Nephron (organoid): ENCODE measurements at regions not wholly inside any gene's neighbourhood (a gene's known extent, or its start where the extent isn't known, plus 50 kb on each side); places are given as distances from the start of the nearest gene placed in this dataset.

Source experiments
- H3K27ac Mint-ChIP-seq, 3 experiments: 2 replicates each; pipeline ENCODE4 v1.8.0; 2020; ENCODE audit warnings: mixed read lengths in 3 of 3, mild to moderate bottlenecking in 2 of 3, moderate library complexity in 1 of 3
- H3K27me3 Mint-ChIP-seq: 2 replicates; pipeline ENCODE4 v1.8.0; 2021; ENCODE audit warnings: low read depth, mild to moderate bottlenecking, moderate library complexity, mixed read lengths
- H3K36me3 Mint-ChIP-seq: 2 replicates; pipeline ENCODE4 v1.8.0; 2020; ENCODE audit warnings: low read depth, mixed read lengths
- H3K4me1 Mint-ChIP-seq: 2 replicates; pipeline ENCODE4 v1.8.0; 2020; ENCODE audit warnings: mixed read lengths
- H3K4me3 Mint-ChIP-seq, 3 experiments: 2 replicates each; pipeline ENCODE4 v1.8.0; 2020; ENCODE audit warnings: mild to moderate bottlenecking in 3 of 3, mixed read lengths in 3 of 3, moderate library complexity in 2 of 3
- H3K9me3 Mint-ChIP-seq: 2 replicates; pipeline ENCODE4 v1.8.0; 2020; ENCODE audit warnings: mixed read lengths
- TF ChIP-seq, protein P1 (sequence below), 3 experiments: fragments of 200-600 bp; sonication (generic); IDR thresholded peaks; one replicate each; pipeline ENCODE4 v1.5.0; 2021; ENCODE audit warnings: antibody characterized with exemption in 3 of 3; ENCODE audit not compliant: unreplicated experiment in 3 of 3

- Mint-ChIP-seq H3K27me3 (peaks cover 13% of the 10 kb centered on the region), H3K4me3 (no peak overlapping the region), H3K36me3 (no peaks in the 10 kb centered on the region), H3K4me1 (peaks cover 3% of the 10 kb centered on the region), H3K9me3 (no peaks in the 10 kb centered on the region), H3K27ac (no peak overlapping the region)
- TF ChIP-seq, protein P1, sequence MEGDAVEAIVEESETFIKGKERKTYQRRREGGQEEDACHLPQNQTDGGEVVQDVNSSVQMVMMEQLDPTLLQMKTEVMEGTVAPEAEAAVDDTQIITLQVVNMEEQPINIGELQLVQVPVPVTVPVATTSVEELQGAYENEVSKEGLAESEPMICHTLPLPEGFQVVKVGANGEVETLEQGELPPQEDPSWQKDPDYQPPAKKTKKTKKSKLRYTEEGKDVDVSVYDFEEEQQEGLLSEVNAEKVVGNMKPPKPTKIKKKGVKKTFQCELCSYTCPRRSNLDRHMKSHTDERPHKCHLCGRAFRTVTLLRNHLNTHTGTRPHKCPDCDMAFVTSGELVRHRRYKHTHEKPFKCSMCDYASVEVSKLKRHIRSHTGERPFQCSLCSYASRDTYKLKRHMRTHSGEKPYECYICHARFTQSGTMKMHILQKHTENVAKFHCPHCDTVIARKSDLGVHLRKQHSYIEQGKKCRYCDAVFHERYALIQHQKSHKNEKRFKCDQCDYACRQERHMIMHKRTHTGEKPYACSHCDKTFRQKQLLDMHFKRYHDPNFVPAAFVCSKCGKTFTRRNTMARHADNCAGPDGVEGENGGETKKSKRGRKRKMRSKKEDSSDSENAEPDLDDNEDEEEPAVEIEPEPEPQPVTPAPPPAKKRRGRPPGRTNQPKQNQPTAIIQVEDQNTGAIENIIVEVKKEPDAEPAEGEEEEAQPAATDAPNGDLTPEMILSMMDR (IDR thresholded peaks at IDR 0.05; ENCODE audit: unreplicated experiment in 3 of 3), result no peak
Measured at GRCh38 chr15:29433507-29434248, 164.1 kb upstream of the NSMCE3 start.

- H3K9me3 Mint-ChIP-seq, result no peaks in the 10 kb centered on the region
- H3K27ac Mint-ChIP-seq, result no peak overlapping the region
- H3K4me1 Mint-ChIP-seq, result no peaks in the 10 kb centered on the region
- H3K36me3 Mint-ChIP-seq, result no peaks in the 10 kb centered on the region
- no peak overlapping the region for H3K4me3 Mint-ChIP-seq
- H3K27me3 Mint-ChIP-seq, result peaks cover 13% of the 10 kb centered on the region
- TF ChIP-seq, protein P1 (IDR thresholded peaks at IDR 0.05; ENCODE audit: unreplicated experiment in 3 of 3), result no peak
Measured at GRCh38 chr15:29433050-29433318, 163.4 kb upstream of the NSMCE3 start.

DNA sequence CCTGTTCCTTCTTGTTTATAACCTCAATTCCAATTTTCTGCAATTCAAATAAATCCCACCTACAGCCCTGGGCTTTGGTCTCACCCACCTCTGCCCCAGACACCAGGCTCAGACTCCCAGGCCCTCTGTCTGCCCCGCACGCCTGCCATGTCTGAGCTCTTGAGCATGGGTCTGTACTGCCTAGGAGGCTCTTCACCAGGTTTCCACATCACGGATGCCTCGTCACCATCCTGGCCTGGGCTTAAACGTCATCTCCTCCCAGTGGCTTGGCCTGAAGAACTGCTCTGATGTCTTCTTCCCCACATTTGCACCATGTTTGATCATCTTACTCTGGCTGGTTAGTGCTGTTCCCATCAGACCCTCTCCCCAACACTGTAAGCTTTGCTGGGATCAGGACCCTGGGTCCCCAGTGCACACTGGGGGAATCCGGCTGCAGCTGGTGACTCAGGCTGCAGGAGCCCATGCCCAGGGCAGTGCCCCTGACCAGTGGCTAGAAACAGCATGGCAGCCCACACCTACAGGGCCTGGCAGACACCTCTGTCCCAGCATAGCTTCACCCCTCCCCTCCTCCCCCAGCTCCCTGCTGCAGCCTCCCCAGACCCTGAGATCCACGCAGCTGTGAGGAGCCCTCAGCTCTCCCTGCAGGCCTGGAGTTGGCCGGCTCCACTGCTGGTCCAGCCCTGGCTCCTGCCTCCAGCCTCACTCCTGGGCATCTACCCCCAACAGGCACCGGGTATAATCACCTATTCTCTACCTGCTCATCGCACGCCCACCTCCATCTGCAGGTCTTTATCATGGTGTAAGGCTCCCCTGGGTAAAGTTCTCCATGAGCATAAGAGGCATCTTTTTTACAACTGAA is 162.8 kb upstream of the NSMCE3 start:
- Mint-ChIP-seq H3K4me3 (no peak overlapping the region), H3K36me3 (no peaks in the 10 kb centered on the region), H3K27me3 (peaks cover 13% of the 10 kb centered on the region), H3K27ac (no peak overlapping the region), H3K9me3 (no peaks in the 10 kb centered on the region), H3K4me1 (no peaks in the 10 kb centered on the region)
- TF ChIP-seq, protein P1 (IDR thresholded peaks at IDR 0.05; ENCODE audit: unreplicated experiment in 3 of 3), result no peak

DNA sequence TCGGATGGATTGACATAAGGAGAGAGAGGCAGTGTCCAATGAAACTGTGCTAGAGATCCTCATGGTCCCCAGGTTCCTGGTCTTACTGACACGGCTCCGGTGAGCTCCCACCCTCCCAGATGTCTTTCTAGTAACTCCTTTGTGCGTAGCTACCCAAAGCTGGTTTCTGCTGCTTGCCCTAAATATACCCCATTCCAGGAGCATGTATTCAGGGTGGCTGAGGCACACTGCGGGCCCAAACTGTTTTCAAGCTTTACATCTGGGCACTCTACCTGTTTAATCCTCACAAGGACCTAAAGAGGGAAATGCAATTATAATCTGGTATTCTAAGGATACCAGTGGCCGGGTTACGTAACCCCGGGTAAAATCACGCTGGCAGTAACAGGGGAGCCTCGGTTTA is 161.2 kb upstream of the NSMCE3 start:
- Mint-ChIP-seq H3K27ac (no peak overlapping the region), H3K36me3 (no peaks in the 10 kb centered on the region), H3K9me3 (no peaks in the 10 kb centered on the region), H3K4me1 (no peaks in the 10 kb centered on the region), H3K27me3 (peaks cover 13% of the 10 kb centered on the region), H3K4me3 (no peak overlapping the region)
- TF ChIP-seq, protein P1 (IDR thresholded peaks at IDR 0.05; ENCODE audit: unreplicated experiment in 3 of 3), result no peak

GRCh38 chr15:29430124-29430523 is 160.5 kb upstream of the NSMCE3 start:
- Mint-ChIP-seq H3K9me3 (no peaks in the 10 kb centered on the region), H3K36me3 (no peaks in the 10 kb centered on the region), H3K4me3 (no peak overlapping the region), H3K4me1 (no peaks in the 10 kb centered on the region), H3K27me3 (peaks cover 15% of the 10 kb centered on the region), H3K27ac (no peak overlapping the region)
- TF ChIP-seq, protein P1 (IDR thresholded peaks at IDR 0.05; ENCODE audit: unreplicated experiment in 3 of 3), result no peak
